HL-60 (cell line): ENCODE measurements at regions not wholly inside any gene's neighbourhood (a gene's known extent, or its start where the extent isn't known, plus 50 kb on each side); places are given as distances from the start of the nearest gene placed in this dataset.

Experiments
- DNase-seq, 2 experiments: peaks; one replicate each; pipeline ENCODE4 v3.0.0-alpha.2; 2010 to 2020; ENCODE audit warnings: low read depth in 1 of 2, low spot score in 1 of 2
- H3K27ac ChIP-seq: fragments of 250-450 bp; sonication (Bioruptor Pico); replicated peaks from 2 replicates; pipeline ENCODE4 v1.5.1; 2020; ENCODE audit warnings: mild to moderate bottlenecking, moderate library complexity
- H3K27me3 ChIP-seq: fragments of 250-450 bp; sonication (Bioruptor Pico); 2 replicates; pipeline ENCODE4 v1.5.1; 2021; ENCODE audit warnings: mild to moderate bottlenecking, moderate library complexity; ENCODE audit not compliant: insufficient read depth, poor library complexity, severe bottlenecking
- H3K4me3 ChIP-seq: replicated peaks from 2 replicates; pipeline ENCODE4 v1.5.1; 2011; ENCODE audit warnings: mild to moderate bottlenecking, control low read depth, low read length; ENCODE audit not compliant: insufficient read depth
- CTCF ChIP-seq: IDR thresholded peaks from one replicate; pipeline ENCODE4 v1.5.1; 2011; ENCODE audit warnings: low read length, control low read depth, inconsistent platforms; ENCODE audit not compliant: insufficient read depth
- GABPA ChIP-seq: IDR thresholded peaks from 2 replicates; pipeline ENCODE4 v1.6.1; 2012; ENCODE audit warnings: low read depth
- POLR2AphosphoS5 ChIP-seq: IDR thresholded peaks from 2 replicates; pipeline ENCODE4 v1.6.1; 2012; ENCODE audit warnings: low read depth
- REST ChIP-seq: IDR thresholded peaks from 2 replicates; pipeline ENCODE4 v1.6.1; 2012; ENCODE audit warnings: low read depth; ENCODE audit not compliant: insufficient replicate concordance
- SPI1 ChIP-seq: IDR thresholded peaks from 2 replicates; pipeline ENCODE4 v1.6.1; 2012; ENCODE audit warnings: low read depth, mild to moderate bottlenecking, borderline replicate concordance

GRCh38 chrX:96446524-96446923 lies 238.1 kb upstream of the DIAPH2 start:
- H3K27me3 ChIP-seq = no peaks in the 10 kb centered on the region
- no peak for DNase-seq
- TF ChIP-seq SPI1 (no peak), POLR2AphosphoS5 (no peak), CTCF (no peak), REST (no peak), GABPA (no peak)
- H3K27ac ChIP-seq = no peak overlapping the region
- no peak overlapping the region for H3K4me3 ChIP-seq

- H3K27ac ChIP-seq = no peak overlapping the region
- no peaks in the 10 kb centered on the region for H3K27me3 ChIP-seq
- DNase-seq = peak in 1 of 2 experiments; percentile 28
- H3K4me3 ChIP-seq = no peak overlapping the region
- TF ChIP-seq POLR2AphosphoS5 (peak; percentile 33; the same call in 1 of the 2 replicates), SPI1 (no peak)
Observed at GRCh38 chrX:96447161-96447560, 237.5 kb upstream of the DIAPH2 start.

- no peak overlapping the region for H3K4me3 ChIP-seq
- DNase-seq = peak in 1 of 2 experiments; percentile 37
- H3K27me3 ChIP-seq = no peaks in the 10 kb centered on the region
Observed at GRCh38 chrX:96449191-96449590, 235.5 kb upstream of the DIAPH2 start.

More at GRCh38 chrX:96449191-96449590, 235.5 kb upstream of the DIAPH2 start:
- no peak for TF ChIP-seq REST
- no peak for TF ChIP-seq CTCF
- TF ChIP-seq SPI1 = peak; percentile 84
- TF ChIP-seq GABPA = no peak
- TF ChIP-seq POLR2AphosphoS5 = no peak
- peak overlapping the region; percentile 59 for H3K27ac ChIP-seq
